CD4-positive, alpha-beta T cell treated with Interleukin-21 for 1 hour (primary cell): ENCODE measurements at regions not wholly inside any gene's neighbourhood (a gene's known extent, or its start where the extent isn't known, plus 50 kb on each side); places are given as distances from the start of the nearest gene placed in this dataset.
"Not testable (repeated sequence)": the region's sequence is repeated elsewhere in the genome, so short reads cannot be mapped to it uniquely, and the experiment has no call there.

Experiments used
- DNase-seq: peaks from one replicate; pipeline ENCODE4 v3.0.0-alpha.2; 2020

DNA sequence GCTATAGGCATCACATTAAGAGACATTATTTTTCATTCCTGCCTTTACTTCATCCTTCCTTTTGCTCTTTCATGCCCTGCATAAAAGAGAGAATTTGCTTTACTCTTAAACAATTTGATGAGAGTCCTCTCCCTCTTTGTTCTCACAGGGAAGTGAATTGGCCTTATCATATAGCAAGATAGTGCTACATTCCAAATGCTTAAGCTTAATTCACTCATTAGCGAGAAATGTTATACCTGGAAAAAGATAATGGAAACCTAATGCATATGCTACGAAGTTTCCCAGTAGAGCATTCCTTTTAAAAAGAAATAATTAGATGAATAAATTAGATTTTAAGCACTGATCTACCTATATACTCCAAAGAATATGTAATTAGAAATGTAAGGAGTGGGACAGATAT, 798.8 kb downstream of the C12orf50 start:
- DNase-seq, result no peak

GRCh38 chr12:87227162-87227561, 802.0 kb downstream of the C12orf50 start:
- no peak for DNase-seq

- DNase-seq, result no peak
Measured at GRCh38 chr12:87217491-87217890, 811.7 kb downstream of the C12orf50 start.

- DNase-seq, result no peak
Measured at GRCh38 chr12:87216436-87216835, 812.8 kb downstream of the C12orf50 start.

GRCh38 chr12:87202189-87202588, 827.0 kb downstream of the C12orf50 start:
- DNase-seq, result no peak

DNA sequence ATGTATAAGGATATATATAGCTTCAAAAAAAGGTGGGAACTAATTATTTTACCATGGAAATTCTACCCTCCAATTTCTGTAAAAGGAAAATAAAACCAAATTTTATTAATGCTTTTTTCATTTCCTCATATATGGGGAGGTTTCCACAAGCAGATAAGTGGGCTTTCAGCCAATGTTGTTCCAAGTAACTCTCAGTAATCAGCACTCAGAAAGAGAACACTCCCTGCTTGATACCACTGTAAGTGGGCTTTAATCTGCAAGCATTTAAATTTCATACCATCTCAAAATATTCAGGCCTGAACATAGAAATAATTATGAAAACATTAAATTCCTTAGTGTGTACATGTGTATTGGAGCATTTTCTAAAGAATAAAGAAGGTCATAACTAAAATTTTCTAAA, 827.6 kb downstream of the C12orf50 start:
- DNase-seq, result no peak

DNA sequence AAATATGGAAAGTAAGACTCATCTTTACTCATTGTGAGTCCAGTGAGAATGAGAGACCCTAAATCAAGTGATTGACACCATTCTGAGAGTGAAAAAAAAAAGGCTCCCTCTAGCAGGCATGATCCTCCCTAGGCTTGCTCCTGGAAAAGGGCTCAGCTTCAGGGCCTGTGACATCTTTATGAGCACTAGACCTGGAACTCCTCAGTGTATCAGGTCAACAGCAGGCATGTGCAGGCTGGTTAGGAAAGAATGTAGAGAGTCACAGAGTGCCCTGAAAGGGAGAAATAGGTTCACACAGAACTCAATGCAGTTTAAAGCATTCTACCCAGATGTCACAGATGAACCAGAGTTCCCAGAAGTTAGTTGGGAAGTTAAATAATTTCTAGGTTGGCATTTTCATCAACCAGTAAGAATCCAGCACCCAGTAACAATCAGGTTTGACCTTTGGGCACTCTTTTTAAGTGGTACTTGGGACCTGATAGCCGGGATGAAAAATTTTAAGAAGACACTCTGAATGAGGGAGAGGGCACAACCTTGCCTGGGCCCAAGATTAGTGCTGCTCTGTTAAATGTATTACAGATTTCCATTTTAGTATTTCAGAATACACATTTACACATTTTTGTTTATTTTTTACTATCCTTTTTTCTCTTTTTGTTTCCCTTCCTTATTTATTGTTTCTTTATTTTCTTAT, 828.8 kb downstream of the C12orf50 start:
- DNase-seq, result no peak

- DNase-seq, result no peak
Measured at GRCh38 chr12:87198181-87198580, 831.0 kb downstream of the C12orf50 start.

DNA sequence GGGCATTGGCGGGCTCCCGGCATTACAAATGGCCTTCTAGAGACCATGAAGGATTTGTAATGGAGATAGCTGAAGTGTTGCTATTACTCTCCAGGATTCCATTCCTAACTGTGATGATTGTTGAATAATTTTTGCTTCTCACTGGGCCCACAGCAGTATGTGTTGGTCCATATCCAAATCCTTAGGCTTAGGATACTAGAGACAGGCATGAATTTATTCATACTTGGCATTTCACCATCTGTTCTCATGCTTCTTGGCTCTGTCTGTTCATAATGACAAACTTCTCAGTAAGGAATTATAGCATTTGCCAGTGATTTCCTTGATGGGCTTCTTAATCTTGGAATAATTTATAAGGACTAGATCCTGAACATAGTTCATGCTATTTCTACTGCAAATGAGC, 832.9 kb downstream of the C12orf50 start:
- no peak for DNase-seq

- not testable (repeated sequence) for DNase-seq
Measured at GRCh38 chr12:87194389-87194788, 834.8 kb downstream of the C12orf50 start.

- DNase-seq, result no peak
Measured at GRCh38 chr12:87185367-87185766, 843.8 kb downstream of the C12orf50 start.

- DNase-seq, result no peak
Measured at GRCh38 chr12:87182696-87183233, 846.4 kb downstream of the C12orf50 start.

DNA sequence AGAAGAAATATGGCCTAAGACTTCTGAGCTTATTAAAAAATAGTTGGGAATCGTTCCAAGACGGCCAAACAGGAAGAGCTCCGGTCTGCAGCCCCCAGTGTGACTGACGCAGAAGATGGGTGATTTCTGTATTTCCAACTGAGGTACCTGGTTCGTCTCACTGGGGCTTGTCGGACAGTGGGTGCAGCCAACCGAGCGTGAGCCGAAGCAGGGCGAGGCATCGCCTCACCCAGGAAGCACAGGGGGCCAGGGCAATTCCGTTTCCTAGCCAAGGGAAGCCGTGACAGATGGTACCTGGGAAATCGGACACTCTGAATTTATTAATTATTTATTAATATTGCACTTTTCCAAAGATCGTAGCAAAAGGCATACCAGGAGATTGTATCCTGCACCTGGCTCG, 857.8 kb downstream of the C12orf50 start:
- DNase-seq, result no peak

DNA sequence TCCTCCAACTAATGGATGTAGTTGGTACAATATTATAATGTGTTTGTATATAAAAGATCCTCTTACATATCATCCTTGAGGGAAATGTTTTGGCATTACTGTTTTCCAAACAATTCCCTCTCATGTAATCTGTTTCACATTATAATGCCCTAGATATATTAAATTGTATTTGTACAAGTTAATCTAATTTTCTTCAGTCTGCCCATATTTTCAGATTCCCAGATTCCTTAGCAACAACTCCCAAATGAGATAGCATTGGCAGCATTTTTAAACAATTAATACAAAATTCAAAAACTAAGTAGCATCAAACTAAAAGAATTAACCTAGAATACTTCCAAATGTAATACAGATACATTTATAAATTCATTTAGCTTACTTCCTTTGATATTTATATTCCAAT, 860.2 kb downstream of the C12orf50 start:
- DNase-seq, result no peak

- no peak for DNase-seq
Measured at GRCh38 chr12:87165733-87166375, 863.3 kb downstream of the C12orf50 start.

- no peak for DNase-seq
Measured at GRCh38 chr12:87163122-87163521, 866.1 kb downstream of the C12orf50 start.

- DNase-seq, result no peak
Measured at GRCh38 chr12:87160848-87161601, 868.2 kb downstream of the C12orf50 start.

DNA sequence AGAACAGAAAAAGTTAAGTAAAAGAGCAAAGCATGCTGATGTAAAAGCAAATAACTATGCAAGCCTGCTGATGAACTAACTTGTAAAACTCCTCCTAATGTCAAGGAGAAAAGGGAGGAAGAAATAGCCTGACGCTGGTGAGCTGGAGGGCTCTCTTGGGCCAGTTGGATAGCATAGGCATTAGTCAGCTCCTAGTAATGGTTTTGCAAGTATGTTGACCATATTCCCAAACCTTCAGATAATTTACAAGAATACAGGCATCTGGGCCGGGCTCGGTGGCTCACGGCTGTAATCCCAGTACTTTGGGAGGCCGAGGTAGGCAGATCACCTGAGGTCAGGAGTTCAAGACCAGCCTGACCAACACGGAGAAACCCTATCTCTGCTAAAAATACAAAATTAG, 871.4 kb downstream of the C12orf50 start:
- DNase-seq, result no peak

- DNase-seq, result no peak
Measured at GRCh38 chr12:87155621-87156020, 873.6 kb downstream of the C12orf50 start.

- no peak for DNase-seq
Measured at GRCh38 chr12:87152841-87153528, 876.2 kb downstream of the C12orf50 start.

GRCh38 chr12:87152075-87152474, 877.1 kb downstream of the C12orf50 start:
- DNase-seq, result no peak

DNA sequence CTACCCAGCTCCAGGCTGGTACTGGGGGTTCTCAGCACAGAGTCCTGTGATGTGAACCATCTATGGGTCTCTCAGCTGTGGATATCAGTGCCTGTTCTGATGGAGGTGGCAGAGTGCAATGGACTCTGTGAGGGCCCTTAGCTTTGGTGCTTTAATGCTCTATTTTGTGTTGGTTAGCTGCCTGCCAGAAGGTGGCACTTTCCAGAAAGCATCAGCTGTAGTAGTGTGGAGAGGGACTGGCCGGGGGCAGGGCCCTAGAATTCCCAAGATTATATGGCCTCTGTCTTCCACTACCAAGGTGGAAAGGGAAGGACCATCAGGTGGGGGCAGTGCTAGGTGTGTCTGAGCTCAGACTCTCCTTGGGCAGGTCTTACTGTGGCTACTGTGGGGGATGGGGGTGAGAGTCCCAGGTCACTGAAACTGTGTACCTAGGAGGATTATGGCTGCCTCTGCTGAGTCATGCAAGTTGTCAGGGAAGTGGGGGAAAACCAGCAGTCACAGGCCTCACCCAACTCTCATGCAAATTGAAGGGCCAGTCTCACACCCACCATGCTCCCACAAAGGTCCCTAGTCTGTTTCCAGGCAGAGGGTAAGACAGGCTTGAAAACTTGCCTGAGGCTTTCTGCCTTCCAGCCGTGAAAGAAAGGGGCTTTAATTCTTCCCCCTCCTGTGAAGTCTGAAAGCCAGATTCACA, 878.1 kb downstream of the C12orf50 start:
- no peak for DNase-seq

GRCh38 chr12:87142342-87142741, 886.2 kb upstream of the MGAT4C start:
- DNase-seq, result no peak
